Neural progenitor cell (in vitro differentiated cells): ENCODE measurements at regions not wholly inside any gene's neighbourhood (a gene's known extent, or its start where the extent isn't known, plus 50 kb on each side); places are given as distances from the start of the nearest gene placed in this dataset.

Source experiments
- DNase-seq: peaks from one replicate; pipeline ENCODE4 v3.0.0-alpha.2; 2016; ENCODE audit warnings: low spot score
- H2AFZ ChIP-seq: fragments of 200-600 bp; sonication (generic); replicated peaks from 2 replicates; pipeline ENCODE4 v1.6.1; 2016; ENCODE audit warnings: antibody characterized with exemption
- H3F3A ChIP-seq: fragments of 200-600 bp; sonication (generic); 2 replicates; pipeline ENCODE4 v1.6.1; 2016; ENCODE audit warnings: antibody characterized with exemption, low read depth
- H3K27ac ChIP-seq: fragments of 200-600 bp; sonication (generic); 2 replicates; pipeline ENCODE4 v1.5.1; 2016; ENCODE audit warnings: mild to moderate bottlenecking
- H3K27me3 ChIP-seq: fragments of 200-600 bp; sonication (generic); 2 replicates; pipeline ENCODE4 v1.6.1; 2016; ENCODE audit warnings: mild to moderate bottlenecking, moderate library complexity
- H3K36me3 ChIP-seq: fragments of 200-600 bp; sonication (generic); 2 replicates; pipeline ENCODE4 v1.5.1; 2016
- H3K4me1 ChIP-seq: fragments of 200-600 bp; sonication (generic); 2 replicates; pipeline ENCODE4 v1.6.1; 2016; ENCODE audit warnings: mixed run types
- H3K4me2 ChIP-seq: fragments of 200-600 bp; sonication (generic); 2 replicates; pipeline ENCODE4 v1.6.1; 2016
- H3K4me3 ChIP-seq: fragments of 200-600 bp; sonication (generic); 2 replicates; pipeline ENCODE4 v1.5.1; 2016
- H3K79me2 ChIP-seq: fragments of 200-600 bp; sonication (generic); 2 replicates; pipeline ENCODE4 v1.6.1; 2016; ENCODE audit warnings: low read depth
- H3K9ac ChIP-seq: fragments of 200-600 bp; sonication (generic); 2 replicates; pipeline ENCODE4 v1.6.1; 2016
- H3K9me3 ChIP-seq: fragments of 200-600 bp; sonication (generic); 2 replicates; pipeline ENCODE4 v1.5.1; 2016; ENCODE audit warnings: low read depth
- H4K20me1 ChIP-seq: fragments of 200-600 bp; sonication (generic); 2 replicates; pipeline ENCODE4 v1.6.1; 2016; ENCODE audit warnings: low read depth
- H3K27ac Mint-ChIP-seq: 3 replicates; pipeline ENCODE4 v1.8.0; 2021; ENCODE audit warnings: mixed read lengths
- H3K27me3 Mint-ChIP-seq: 2 replicates; pipeline ENCODE4 v1.8.0; 2022; ENCODE audit warnings: low read depth, mild to moderate bottlenecking, inconsistent platforms, moderate library complexity, mixed read lengths; ENCODE audit not compliant: insufficient read depth
- H3K36me3 Mint-ChIP-seq: 3 replicates; pipeline ENCODE4 v1.8.0; 2021; ENCODE audit warnings: mixed read lengths
- H3K4me1 Mint-ChIP-seq: 3 replicates; pipeline ENCODE4 v1.8.0; 2021; ENCODE audit warnings: mixed read lengths
- H3K4me3 Mint-ChIP-seq: 3 replicates; pipeline ENCODE4 v1.8.0; 2021; ENCODE audit warnings: mild to moderate bottlenecking, moderate library complexity, mixed read lengths
- H3K9me3 Mint-ChIP-seq: 3 replicates; pipeline ENCODE4 v1.8.0; 2020; ENCODE audit warnings: mixed read lengths
- CTCF ChIP-seq: fragments of 200-600 bp; sonication (generic); IDR thresholded peaks from 2 replicates; pipeline ENCODE4 v1.5.1; 2017; ENCODE audit warnings: antibody characterized with exemption, mild to moderate bottlenecking
- EZH2 ChIP-seq: fragments of 200-600 bp; sonication (generic); IDR thresholded peaks from 2 replicates; pipeline ENCODE4 v1.6.1; 2017; ENCODE audit warnings: antibody characterized with exemption, mild to moderate bottlenecking, moderate library complexity
- EZH2phosphoT487 ChIP-seq: fragments of 200-600 bp; sonication (generic); IDR thresholded peaks from 2 replicates; pipeline ENCODE4 v1.6.1; 2017; ENCODE audit warnings: antibody characterized with exemption

DNA sequence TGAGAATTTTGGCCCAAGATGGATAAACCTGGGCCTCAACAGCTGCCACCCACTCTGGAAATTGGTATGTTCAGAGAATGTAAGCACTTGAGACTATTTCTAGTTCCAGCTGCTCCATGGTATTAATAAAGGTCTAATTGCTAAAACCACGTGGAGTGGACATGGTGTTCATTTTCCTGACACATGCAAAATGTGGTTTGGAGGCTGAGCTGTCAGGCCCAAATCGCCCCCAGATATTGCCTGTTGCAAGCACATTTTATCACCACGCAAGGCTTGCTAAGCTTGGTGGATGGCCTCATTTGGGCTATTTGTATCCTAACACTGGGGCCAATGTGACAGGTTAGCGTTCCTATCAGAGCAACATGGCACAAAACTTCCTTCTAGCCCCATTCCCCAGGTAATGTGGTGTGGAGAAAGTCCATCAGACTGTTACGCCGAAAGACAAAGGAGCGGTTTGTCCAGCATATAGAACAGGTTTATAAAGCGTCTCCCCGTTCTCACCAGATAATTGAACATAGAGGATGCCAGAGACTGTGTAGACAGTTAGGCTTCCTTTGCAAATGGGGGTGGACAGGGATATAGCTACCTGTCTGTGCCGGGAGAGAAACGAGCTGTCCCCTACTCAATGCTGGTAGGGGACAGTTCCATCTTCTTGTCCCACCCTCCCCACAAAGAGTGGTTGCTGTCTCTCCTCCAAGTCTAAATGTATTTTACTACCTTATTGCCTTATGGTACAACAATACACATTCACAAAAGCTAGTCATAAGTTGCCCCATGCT, 78.0 kb upstream of the ANKRD1 start:
- H2AFZ ChIP-seq: no peak overlapping the region
- H3F3A ChIP-seq: no peaks in the 10 kb centered on the region
- no peaks in the 10 kb centered on the region for H3K9me3 ChIP-seq
- no peak overlapping the region for H3K27ac ChIP-seq
- H3K36me3 ChIP-seq: no peaks in the 10 kb centered on the region
- Mint-ChIP-seq H3K27me3 (peaks cover 2% of the 10 kb centered on the region), H3K9me3 (no peaks in the 10 kb centered on the region), H3K36me3 (no peaks in the 10 kb centered on the region), H3K4me1 (no peaks in the 10 kb centered on the region), H3K27ac (no peak overlapping the region), H3K4me3 (no peak overlapping the region)
- no peak overlapping the region for H3K9ac ChIP-seq
- peaks cover 4% of the 10 kb centered on the region for H3K4me1 ChIP-seq
- DNase-seq: no peak
- no peaks in the 10 kb centered on the region for H4K20me1 ChIP-seq
- H3K79me2 ChIP-seq: no peaks in the 10 kb centered on the region
- no peak overlapping the region for H3K4me3 ChIP-seq
- H3K4me2 ChIP-seq: no peak overlapping the region
- no peaks in the 10 kb centered on the region for H3K27me3 ChIP-seq
- TF ChIP-seq CTCF: no peak
- TF ChIP-seq EZH2: no peak
- no peak for TF ChIP-seq EZH2phosphoT487

GRCh38 chr10:90999512-91000172, 78.8 kb upstream of the ANKRD1 start:
- H3K4me2 ChIP-seq: no peak overlapping the region
- Mint-ChIP-seq H3K27ac (no peak overlapping the region), H3K4me1 (no peaks in the 10 kb centered on the region), H3K36me3 (no peaks in the 10 kb centered on the region), H3K9me3 (no peaks in the 10 kb centered on the region), H3K27me3 (peaks cover 2% of the 10 kb centered on the region), H3K4me3 (no peak overlapping the region)
- no peaks in the 10 kb centered on the region for H3K27me3 ChIP-seq
- TF ChIP-seq CTCF (no peak), EZH2 (no peak), EZH2phosphoT487 (no peak)
- H3K4me3 ChIP-seq: no peak overlapping the region
- H3K9me3 ChIP-seq: no peaks in the 10 kb centered on the region
- H3K9ac ChIP-seq: no peak overlapping the region
- H3K79me2 ChIP-seq: no peaks in the 10 kb centered on the region
- H3K4me1 ChIP-seq: peaks cover 4% of the 10 kb centered on the region
- DNase-seq: no peak
- no peaks in the 10 kb centered on the region for H3K36me3 ChIP-seq
- H4K20me1 ChIP-seq: no peaks in the 10 kb centered on the region
- H3K27ac ChIP-seq: no peak overlapping the region
- H3F3A ChIP-seq: no peaks in the 10 kb centered on the region
- no peak overlapping the region for H2AFZ ChIP-seq

GRCh38 chr10:91000470-91000869, 79.6 kb upstream of the ANKRD1 start:
- Histone ChIP-seq H3K4me3 (no peak overlapping the region), H4K20me1 (no peaks in the 10 kb centered on the region), H3K4me1 (peaks cover 4% of the 10 kb centered on the region), H3F3A (no peaks in the 10 kb centered on the region), H2AFZ (no peak overlapping the region), H3K9ac (no peak overlapping the region), H3K9me3 (no peaks in the 10 kb centered on the region), H3K36me3 (no peaks in the 10 kb centered on the region), H3K27ac (no peak overlapping the region), H3K4me2 (no peak overlapping the region), H3K79me2 (no peaks in the 10 kb centered on the region), H3K27me3 (no peaks in the 10 kb centered on the region)
- Mint-ChIP-seq H3K27ac (no peak overlapping the region), H3K4me3 (no peak overlapping the region), H3K27me3 (peaks cover 8% of the 10 kb centered on the region), H3K9me3 (no peaks in the 10 kb centered on the region), H3K36me3 (no peaks in the 10 kb centered on the region), H3K4me1 (no peaks in the 10 kb centered on the region)
- no peak for DNase-seq
- TF ChIP-seq EZH2phosphoT487 (no peak), EZH2 (no peak), CTCF (no peak)
